A549 (cell line): ENCODE measurements at regions not wholly inside any gene's neighbourhood (a gene's known extent, or its start where the extent isn't known, plus 50 kb on each side); places are given as distances from the start of the nearest gene placed in this dataset.

Experiments used
- ATAC-seq, 2 experiments: fragments of 200-7000 bp in 1 of 2; fragments of >200 bp in 1 of 2; cut with Nextera tagmentation in 1 of 2; cut with Tn5 transposase in 1 of 2; 3 replicates each; pipeline versions ENCODE4 v1.8.0 to v1.9.1; 2018 to 2020; ENCODE audit warnings: mild to moderate bottlenecking in 1 of 2, moderate library complexity in 1 of 2
- CTCF ChIA-PET: fragments of 300-600 bp; sonication (Branson Sonifier 250); formaldehyde crosslinking; extraction: SDS; loops from one replicate; lab custom pipeline; 2021; ENCODE audit warnings: antibody characterized with exemption, inconsistent platforms; lab: Yijun Ruan, JAX
- POLR2A ChIA-PET: fragments of 350-600 bp; formaldehyde crosslinking; extraction: SDS; loops from one replicate; lab custom pipeline; 2021; ENCODE audit warnings: antibody characterized with exemption, inconsistent platforms; lab: Yijun Ruan, JAX
- DNase-seq, 2 experiments: peaks; one replicate each; pipeline versions ENCODE4 v3.0.0 to v3.0.0-alpha.2; 2011 to 2016; ENCODE audit warnings: low read depth in 1 of 2, low spot score in 1 of 2
- FAIRE-seq: peaks from 2 replicates; lab custom pipeline; 2011; peaks lifted over from hg19 to GRCh38; lab: Jason Lieb, UNC
- H3K27ac ChIP-seq, 2 experiments: fragments of >200 bp; sonication (Bioruptor Twin); formaldehyde crosslinking; 3 replicates each; pipeline ENCODE4 v1.5.1; 2016 to 2017
- H3K4me1 ChIP-seq: fragments of >200 bp; sonication (Bioruptor Twin); formaldehyde crosslinking; 3 replicates; pipeline ENCODE4 v1.6.1; 2016
- H3K4me2 ChIP-seq: fragments of >200 bp; sonication (Bioruptor Twin); formaldehyde crosslinking; 3 replicates; pipeline ENCODE4 v1.6.1; 2016
- H3K4me3 ChIP-seq: fragments of >200 bp; sonication (Bioruptor Twin); formaldehyde crosslinking; 3 replicates; pipeline ENCODE4 v1.5.1; 2016
- H3K9me3 ChIP-seq: fragments of >200 bp; sonication (Bioruptor Twin); formaldehyde crosslinking; 3 replicates; pipeline ENCODE4 v1.6.1; 2016
- BHLHE40 ChIP-seq: IDR thresholded peaks from 2 replicates; pipeline ENCODE4 v1.6.1; 2012; ENCODE audit warnings: low read depth, low read length, inconsistent platforms
- CHD2 ChIP-seq: fragments of 150-350 bp; IDR thresholded peaks from 2 replicates; pipeline ENCODE4 v1.6.1; 2014; ENCODE audit warnings: low read length; ENCODE audit not compliant: partially characterized antibody
- EHF ChIP-seq: fragments of 250-450 bp; sonication (Bioruptor Pico); IDR thresholded peaks from 2 replicates; pipeline ENCODE4 v1.5.0; 2020; ENCODE audit warnings: mild to moderate bottlenecking
- EHMT2 ChIP-seq: fragments of 200-600 bp; sonication (generic); IDR thresholded peaks from 2 replicates; pipeline ENCODE4 v1.6.1; 2016; ENCODE audit warnings: antibody characterized with exemption, low read depth, mild to moderate bottlenecking, moderate library complexity
- EP300 ChIP-seq, 2 experiments: fragments of >200 bp; sonication (Bioruptor Twin); formaldehyde crosslinking; IDR thresholded peaks; 2 replicates in 1 of 2; 3 replicates in 1 of 2; pipeline ENCODE4 v1.6.1; 2016 to 2017
- ESRRA ChIP-seq: fragments of 150-350 bp; IDR thresholded peaks from 2 replicates; pipeline ENCODE4 v1.6.1; 2014; ENCODE audit warnings: mild to moderate bottlenecking, low read length, borderline replicate concordance
- FOSB ChIP-seq: fragments of 250-450 bp; sonication (Bioruptor Pico); IDR thresholded peaks from 2 replicates; pipeline ENCODE4 v1.5.0; 2020; ENCODE audit warnings: mild to moderate bottlenecking, moderate library complexity
- FOSL2 ChIP-seq, 2 experiments: fragments of 450-650 bp in 1 of 2; fragments of >200 bp in 1 of 2; sonication (Bioruptor Twin) in 1 of 2; formaldehyde crosslinking; IDR thresholded peaks; 2 replicates each; pipeline versions ENCODE4 v1.5.0 to v1.6.1; 2016 to 2020; ENCODE audit warnings: mild to moderate bottlenecking in 1 of 2, moderate library complexity in 1 of 2
- GATA3 ChIP-seq: IDR thresholded peaks from 2 replicates; pipeline ENCODE4 v1.6.1; 2012; ENCODE audit warnings: borderline replicate concordance
- HOXA7 ChIP-seq: fragments of 250-450 bp; sonication (Bioruptor Pico); IDR thresholded peaks from 2 replicates; pipeline ENCODE4 v1.5.0; 2020; ENCODE audit warnings: mild to moderate bottlenecking, moderate library complexity
- JUN ChIP-seq, 2 experiments: fragments of >200 bp; sonication (Bioruptor Twin); formaldehyde crosslinking; IDR thresholded peaks; 2 replicates in 1 of 2; 3 replicates in 1 of 2; pipeline ENCODE4 v1.6.1; 2016 to 2017
- JUNB ChIP-seq: fragments of >200 bp; sonication (Bioruptor Twin); formaldehyde crosslinking; IDR thresholded peaks from 2 replicates; pipeline ENCODE4 v1.6.1; 2016
- NR3C1 ChIP-seq: fragments of >200 bp; sonication (Bioruptor Twin); formaldehyde crosslinking; IDR thresholded peaks from 3 replicates; pipeline ENCODE4 v1.6.1; 2017
- PHF8 ChIP-seq: fragments of 200-600 bp; sonication (generic); IDR thresholded peaks from 2 replicates; pipeline ENCODE4 v1.6.1; 2016; ENCODE audit warnings: low read depth, mild to moderate bottlenecking, antibody characterized with exemption, moderate library complexity, borderline replicate concordance
- REST ChIP-seq: fragments of 200-600 bp; sonication (generic); IDR thresholded peaks from 2 replicates; pipeline ENCODE4 v1.6.1; 2016; ENCODE audit warnings: antibody characterized with exemption, mild to moderate bottlenecking, moderate library complexity
- RFX5 ChIP-seq: fragments of 450-650 bp; IDR thresholded peaks from 2 replicates; pipeline ENCODE4 v1.7.1; 2014; ENCODE audit warnings: antibody characterized with exemption, mild to moderate bottlenecking, moderate library complexity
- SREBF2 ChIP-seq: fragments of 450-650 bp; IDR thresholded peaks from 2 replicates; pipeline ENCODE4 v1.6.1; 2014; ENCODE audit warnings: mild to moderate bottlenecking, moderate library complexity
- USF2 ChIP-seq: fragments of 450-650 bp; IDR thresholded peaks from 2 replicates; pipeline ENCODE4 v1.6.1; 2014; ENCODE audit warnings: antibody characterized with exemption
- ZC3H11A ChIP-seq: fragments of 450-650 bp; IDR thresholded peaks from 2 replicates; pipeline ENCODE4 v1.6.1; 2014; ENCODE audit warnings: antibody characterized with exemption, mild to moderate bottlenecking
- WGBS: methylation state at CpG from one replicate; pipeline ENCODE4 v1.1.6; 2017; ENCODE audit errors: missing lambda C conversion rate; 5-methylcytosine and 5-hydroxymethylcytosine counted together
- TF ChIP-seq, protein P1 (sequence below): IDR thresholded peaks from 2 replicates; pipeline ENCODE4 v1.6.1; 2012
- TF ChIP-seq, protein P2 (sequence below): IDR thresholded peaks from 2 replicates; pipeline ENCODE4 v1.6.1; 2012; ENCODE audit warnings: low read depth, borderline replicate concordance
- TF ChIP-seq, protein P3 (sequence below): fragments of >200 bp; sonication (Bioruptor Twin); formaldehyde crosslinking; IDR thresholded peaks from 3 replicates; pipeline ENCODE4 v1.6.1; 2016
- TF ChIP-seq, protein P4 (sequence below): fragments of >200 bp; sonication (Bioruptor Twin); formaldehyde crosslinking; IDR thresholded peaks from 2 replicates; pipeline ENCODE4 v1.6.1; 2016
- TF ChIP-seq, protein P5 (sequence below): IDR thresholded peaks from 2 replicates; pipeline ENCODE4 v1.6.1; 2012
- TF ChIP-seq, protein P6 (sequence below): fragments of 250-450 bp; sonication (Bioruptor Pico); IDR thresholded peaks from 2 replicates; pipeline ENCODE4 v1.5.0; 2020; ENCODE audit warnings: low read depth, mild to moderate bottlenecking, moderate library complexity

DNA sequence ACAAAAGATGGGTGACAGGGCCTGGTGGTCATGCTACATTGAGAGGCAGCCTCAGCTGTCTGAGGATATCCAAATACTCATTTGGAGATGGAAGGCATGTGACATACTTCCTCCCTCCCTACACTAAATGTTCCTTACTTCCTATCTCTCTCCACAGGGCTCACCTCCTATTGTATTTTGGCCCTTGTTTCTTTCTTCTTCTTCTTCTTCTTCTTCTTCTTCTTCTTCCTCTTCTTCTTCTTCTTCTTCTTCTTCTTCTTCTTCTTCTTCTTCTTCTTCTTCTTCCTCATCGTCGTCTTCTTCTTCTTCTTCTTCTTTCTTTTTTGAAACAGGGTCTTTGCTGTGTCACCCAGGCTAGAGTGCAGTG, 71.8 kb upstream of the POMP start (continued):
- TF ChIP-seq PHF8 = no peak

DNA sequence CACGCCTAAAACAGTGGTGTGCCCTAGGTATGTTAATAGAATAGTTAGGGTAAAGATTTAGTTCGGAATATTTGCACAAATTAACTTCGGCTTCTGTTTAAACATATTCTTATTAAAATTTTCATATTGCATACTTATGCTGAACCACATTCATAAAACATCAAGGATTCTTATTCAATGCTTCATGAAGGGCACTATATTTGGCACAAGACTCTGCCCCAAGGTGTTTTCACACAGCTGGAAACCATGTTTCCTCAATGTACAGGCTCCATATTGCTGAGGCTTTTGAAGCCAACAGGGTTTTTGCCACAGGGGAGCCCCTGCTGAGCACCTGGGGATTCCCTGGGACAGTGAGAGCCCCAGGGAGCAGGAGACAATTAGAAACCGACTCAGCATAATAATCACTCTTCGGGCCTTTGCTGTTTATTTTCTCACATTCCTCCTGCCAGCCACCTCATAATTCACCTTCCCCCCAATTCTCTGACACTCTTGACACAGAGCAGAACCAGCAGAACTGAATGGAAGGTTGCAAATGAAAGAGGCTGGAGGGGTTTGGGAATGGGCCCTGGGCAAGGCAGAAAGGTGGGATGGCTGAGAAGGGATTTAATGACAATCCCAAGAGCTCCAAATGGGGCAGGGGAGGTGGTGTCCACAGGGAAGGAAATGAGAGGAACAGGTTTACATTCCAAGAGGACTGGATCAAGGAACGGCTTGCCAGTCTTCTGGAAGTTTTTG, 72.3 kb upstream of the POMP start:
- WGBS = 33% methylated on average over 6 of the region's 6 CpGs
- Histone ChIP-seq H3K4me3 (no peak overlapping the region), H3K4me1 (no peaks in the 10 kb centered on the region), H3K27ac (no peak overlapping the region), H3K9me3 (no peaks in the 10 kb centered on the region), H3K4me2 (no peak overlapping the region)
- CTCF ChIA-PET = no interaction called here
- POLR2A ChIA-PET = no interaction called here
- DNase-seq (no peak), ATAC-seq (no peak), FAIRE-seq (no peak)
- TF ChIP-seq EP300 (IDR thresholded peaks at IDR 0.05) (no peak), JUNB (no peak), ESRRA (no peak), JUN (IDR thresholded peaks at IDR 0.05) (no peak), FOSB (CRISPR knock-in tag) (no peak), REST (no peak), BHLHE40 (no peak), GATA3 (no peak)
- TF ChIP-seq, protein P1, sequence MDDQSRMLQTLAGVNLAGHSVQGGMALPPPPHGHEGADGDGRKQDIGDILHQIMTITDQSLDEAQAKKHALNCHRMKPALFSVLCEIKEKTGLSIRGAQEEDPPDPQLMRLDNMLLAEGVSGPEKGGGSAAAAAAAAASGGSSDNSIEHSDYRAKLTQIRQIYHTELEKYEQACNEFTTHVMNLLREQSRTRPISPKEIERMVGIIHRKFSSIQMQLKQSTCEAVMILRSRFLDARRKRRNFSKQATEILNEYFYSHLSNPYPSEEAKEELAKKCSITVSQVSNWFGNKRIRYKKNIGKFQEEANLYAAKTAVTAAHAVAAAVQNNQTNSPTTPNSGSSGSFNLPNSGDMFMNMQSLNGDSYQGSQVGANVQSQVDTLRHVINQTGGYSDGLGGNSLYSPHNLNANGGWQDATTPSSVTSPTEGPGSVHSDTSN = no peak
- TF ChIP-seq, protein P2, sequence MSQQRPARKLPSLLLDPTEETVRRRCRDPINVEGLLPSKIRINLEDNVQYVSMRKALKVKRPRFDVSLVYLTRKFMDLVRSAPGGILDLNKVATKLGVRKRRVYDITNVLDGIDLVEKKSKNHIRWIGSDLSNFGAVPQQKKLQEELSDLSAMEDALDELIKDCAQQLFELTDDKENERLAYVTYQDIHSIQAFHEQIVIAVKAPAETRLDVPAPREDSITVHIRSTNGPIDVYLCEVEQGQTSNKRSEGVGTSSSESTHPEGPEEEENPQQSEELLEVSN = no peak

DNA sequence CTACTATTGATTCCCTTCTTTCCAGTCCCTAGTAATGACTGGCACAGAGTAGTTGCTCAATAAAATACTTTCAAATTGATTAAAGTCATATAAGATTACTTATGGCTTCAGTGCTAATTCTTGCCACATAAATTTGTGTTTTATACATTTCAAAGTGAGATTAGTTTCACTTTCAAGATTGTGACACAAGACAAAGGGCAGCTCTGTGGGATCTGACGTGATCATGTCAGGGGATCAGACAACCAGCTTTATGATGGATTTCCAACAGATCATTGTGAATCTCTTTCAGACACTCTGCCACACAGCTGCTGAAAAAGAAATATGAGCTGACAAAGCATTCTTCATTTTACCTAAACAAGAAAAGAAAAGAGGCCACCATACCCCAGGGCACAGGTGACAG, 73.4 kb upstream of the POMP start:
- CTCF ChIA-PET = no interaction called here
- no peak for ATAC-seq
- Histone ChIP-seq H3K27ac (no peak overlapping the region), H3K4me3 (no peak overlapping the region), H3K4me1 (no peaks in the 10 kb centered on the region), H3K4me2 (no peak overlapping the region), H3K9me3 (no peaks in the 10 kb centered on the region)
- no peak for DNase-seq
- POLR2A ChIA-PET = no interaction called here
- WGBS = 93% methylated on average over 1 of the region's 1 CpG
- no peak for TF ChIP-seq ZC3H11A
- TF ChIP-seq HOXA7 = no peak
- no peak for TF ChIP-seq EHF (CRISPR knock-in tag)
- no peak for TF ChIP-seq CHD2
- TF ChIP-seq, protein P3, sequence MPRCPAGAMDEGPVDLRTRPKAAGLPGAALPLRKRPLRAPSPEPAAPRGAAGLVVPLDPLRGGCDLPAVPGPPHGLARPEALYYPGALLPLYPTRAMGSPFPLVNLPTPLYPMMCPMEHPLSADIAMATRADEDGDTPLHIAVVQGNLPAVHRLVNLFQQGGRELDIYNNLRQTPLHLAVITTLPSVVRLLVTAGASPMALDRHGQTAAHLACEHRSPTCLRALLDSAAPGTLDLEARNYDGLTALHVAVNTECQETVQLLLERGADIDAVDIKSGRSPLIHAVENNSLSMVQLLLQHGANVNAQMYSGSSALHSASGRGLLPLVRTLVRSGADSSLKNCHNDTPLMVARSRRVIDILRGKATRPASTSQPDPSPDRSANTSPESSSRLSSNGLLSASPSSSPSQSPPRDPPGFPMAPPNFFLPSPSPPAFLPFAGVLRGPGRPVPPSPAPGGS = no peak
- no peak for TF ChIP-seq SREBF2
- no peak for TF ChIP-seq RFX5
- TF ChIP-seq, protein P4, sequence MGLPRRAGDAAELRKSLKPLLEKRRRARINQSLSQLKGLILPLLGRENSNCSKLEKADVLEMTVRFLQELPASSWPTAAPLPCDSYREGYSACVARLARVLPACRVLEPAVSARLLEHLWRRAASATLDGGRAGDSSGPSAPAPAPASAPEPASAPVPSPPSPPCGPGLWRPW = no peak
- TF ChIP-seq USF2 = no peak
- no peak for TF ChIP-seq PHF8
- no peak for TF ChIP-seq EHMT2
- TF ChIP-seq, protein P5, sequence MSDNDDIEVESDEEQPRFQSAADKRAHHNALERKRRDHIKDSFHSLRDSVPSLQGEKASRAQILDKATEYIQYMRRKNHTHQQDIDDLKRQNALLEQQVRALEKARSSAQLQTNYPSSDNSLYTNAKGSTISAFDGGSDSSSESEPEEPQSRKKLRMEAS = no peak
- no peak for TF ChIP-seq NR3C1
- TF ChIP-seq, protein P6, sequence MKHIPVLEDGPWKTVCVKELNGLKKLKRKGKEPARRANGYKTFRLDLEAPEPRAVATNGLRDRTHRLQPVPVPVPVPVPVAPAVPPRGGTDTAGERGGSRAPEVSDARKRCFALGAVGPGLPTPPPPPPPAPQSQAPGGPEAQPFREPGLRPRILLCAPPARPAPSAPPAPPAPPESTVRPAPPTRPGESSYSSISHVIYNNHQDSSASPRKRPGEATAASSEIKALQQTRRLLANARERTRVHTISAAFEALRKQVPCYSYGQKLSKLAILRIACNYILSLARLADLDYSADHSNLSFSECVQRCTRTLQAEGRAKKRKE (CRISPR knock-in tag) = no peak
- no peak for TF ChIP-seq FOSL2 (IDR thresholded peaks at IDR 0.05)
- TF ChIP-seq FOSL2 (CRISPR knock-in tag; IDR thresholded peaks at IDR 0.05) = no peak
- no peak for TF ChIP-seq BHLHE40
- TF ChIP-seq GATA3 = no peak
- no peak for FAIRE-seq
